Upper lobe of left lung (tissue), 6 donors: ENCODE measurements at regions not wholly inside any gene's neighbourhood (a gene's known extent, or its start where the extent isn't known, plus 50 kb on each side); places are given as distances from the start of the nearest gene placed in this dataset.

Experiments
- ATAC-seq, 2 donors: fragments of 200-7000 bp; cut with Tn5 transposase; one replicate each; pipeline ENCODE4 v1.9.1; 2022; ENCODE audit warnings: mild to moderate bottlenecking in 2 of 2, moderate library complexity in 2 of 2; ENCODE audit not compliant: low FRiP score in 2 of 2
- DNase-seq, 2 donors: peaks; one replicate each; pipeline ENCODE4 v3.0.0-alpha.2; 2019 to 2020
- H3K27ac ChIP-seq, 4 donors: fragments of 200-600 bp; sonication (generic); one replicate each; pipeline ENCODE4 v1.5.1; 2016 to 2019
- H3K27me3 ChIP-seq, 4 donors: fragments of 200-600 bp; sonication (generic); one replicate each; pipeline ENCODE4 v1.5.1; 2017 to 2019
- H3K36me3 ChIP-seq, 4 donors: fragments of 200-600 bp; sonication (generic); one replicate each; pipeline ENCODE4 v1.5.1; 2016 to 2019
- H3K4me1 ChIP-seq, 4 donors: fragments of 200-600 bp; sonication (generic); one replicate each; pipeline ENCODE4 v1.5.1; 2018 to 2019
- H3K4me3 ChIP-seq, 4 donors: fragments of 200-600 bp; sonication (generic); one replicate each; pipeline ENCODE4 v1.5.1; 2017 to 2019; ENCODE audit warnings: mild to moderate bottlenecking in 2 of 4, moderate library complexity in 1 of 4
- H3K9me3 ChIP-seq, 4 donors: fragments of 200-600 bp; sonication (generic); one replicate each; pipeline ENCODE4 v1.5.1; 2018 to 2019
- EP300 ChIP-seq, 4 donors: sonication (generic); formaldehyde crosslinking; IDR thresholded peaks; one replicate each; pipeline ENCODE4 v1.5.1; 2017; ENCODE audit warnings: antibody characterized with exemption in 4 of 4, control low read depth in 2 of 4
- POLR2A ChIP-seq, 4 donors: fragments of 450-650 bp; IDR thresholded peaks; one replicate each; pipeline ENCODE4 v1.5.1; 2016 to 2017; ENCODE audit warnings: antibody characterized with exemption in 4 of 4, mild to moderate bottlenecking in 2 of 4
- POLR2AphosphoS5 ChIP-seq, 2 donors: sonication (generic); formaldehyde crosslinking; IDR thresholded peaks; one replicate each; pipeline ENCODE4 v1.5.1; 2017; ENCODE audit warnings: antibody characterized with exemption in 2 of 2
- WGBS, 2 donors: methylation state at CpG; one replicate each; pipeline ENCODE4 v1.1.5; 2017 to 2018; 5-methylcytosine and 5-hydroxymethylcytosine counted together
- TF ChIP-seq, protein P1 (sequence below), 6 experiments: fragments of 450-650 bp in 4 of 6; fragments of 200-600 bp in 2 of 6; sonication (generic) in 2 of 6; IDR thresholded peaks; one replicate each; pipeline ENCODE4 v1.5.1; 2016 to 2019; ENCODE audit warnings: antibody characterized with exemption in 6 of 6
- donor health status: DM: no; HTN: no; CAD: no; lungs with moderate emphysema.
- donor health status: DM: no; HTN: yes; CAD: no; lungs with severe emphysema.

DNA sequence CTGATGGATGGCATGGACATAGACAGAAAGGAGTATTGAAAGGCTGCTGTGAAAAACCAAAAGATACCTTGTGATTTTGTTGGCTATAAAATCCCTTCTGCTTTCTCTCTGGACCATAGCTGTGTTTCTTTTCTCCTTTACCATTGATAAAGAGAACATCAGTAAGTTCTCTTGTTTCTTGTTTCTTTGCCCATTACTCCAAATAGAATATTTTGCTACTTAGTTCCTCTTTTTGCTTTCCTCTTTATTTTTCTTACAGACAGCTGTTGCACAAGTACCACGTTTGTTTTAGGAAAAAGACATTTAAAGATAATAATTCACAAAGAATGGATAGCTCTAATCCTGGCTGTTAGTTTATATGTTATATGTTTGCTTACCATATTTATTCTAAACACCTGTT lies 1129.2 kb downstream of the DTWD2 start:
- 38 to 41% methylated on average over 1 of the region's 1 CpG for WGBS, 2 donors
- no peak for ATAC-seq
- Histone ChIP-seq H3K27me3 (no peaks in the 10 kb centered on the region), H3K9me3 (no peaks in the 10 kb centered on the region), H3K4me3 (no peak overlapping the region), H3K27ac (no peak overlapping the region), H3K4me1 (no peaks in the 10 kb centered on the region), H3K36me3 (no peaks in the 10 kb centered on the region)
- TF ChIP-seq POLR2A (IDR thresholded peaks at IDR 0.05) (no peak), EP300 (IDR thresholded peaks at IDR 0.05) (no peak), POLR2AphosphoS5 (IDR thresholded peaks at IDR 0.05) (no peak)
- TF ChIP-seq, protein P1, sequence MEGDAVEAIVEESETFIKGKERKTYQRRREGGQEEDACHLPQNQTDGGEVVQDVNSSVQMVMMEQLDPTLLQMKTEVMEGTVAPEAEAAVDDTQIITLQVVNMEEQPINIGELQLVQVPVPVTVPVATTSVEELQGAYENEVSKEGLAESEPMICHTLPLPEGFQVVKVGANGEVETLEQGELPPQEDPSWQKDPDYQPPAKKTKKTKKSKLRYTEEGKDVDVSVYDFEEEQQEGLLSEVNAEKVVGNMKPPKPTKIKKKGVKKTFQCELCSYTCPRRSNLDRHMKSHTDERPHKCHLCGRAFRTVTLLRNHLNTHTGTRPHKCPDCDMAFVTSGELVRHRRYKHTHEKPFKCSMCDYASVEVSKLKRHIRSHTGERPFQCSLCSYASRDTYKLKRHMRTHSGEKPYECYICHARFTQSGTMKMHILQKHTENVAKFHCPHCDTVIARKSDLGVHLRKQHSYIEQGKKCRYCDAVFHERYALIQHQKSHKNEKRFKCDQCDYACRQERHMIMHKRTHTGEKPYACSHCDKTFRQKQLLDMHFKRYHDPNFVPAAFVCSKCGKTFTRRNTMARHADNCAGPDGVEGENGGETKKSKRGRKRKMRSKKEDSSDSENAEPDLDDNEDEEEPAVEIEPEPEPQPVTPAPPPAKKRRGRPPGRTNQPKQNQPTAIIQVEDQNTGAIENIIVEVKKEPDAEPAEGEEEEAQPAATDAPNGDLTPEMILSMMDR (IDR thresholded peaks at IDR 0.05): no peak
- DNase-seq: no peak

DNA sequence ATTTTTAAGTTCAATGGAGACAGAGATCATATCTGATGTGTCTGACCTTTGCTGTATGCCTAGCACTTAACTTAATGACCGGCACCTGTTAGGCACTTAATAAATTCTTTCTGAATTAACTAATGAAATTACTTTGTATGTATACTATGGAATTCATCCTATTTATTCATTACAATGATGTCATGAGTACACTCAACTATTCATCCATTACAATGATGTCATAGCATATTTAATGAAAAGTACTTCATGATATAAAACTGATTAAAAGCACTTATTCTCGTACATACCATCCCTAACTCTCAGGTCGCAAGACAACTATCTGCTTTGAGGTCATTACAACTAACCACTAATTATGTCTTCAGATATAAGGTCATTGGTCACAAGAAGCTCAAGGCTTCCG lies 1131.6 kb downstream of the DTWD2 start:
- DNase-seq (no peak), ATAC-seq (no peak)
- TF ChIP-seq POLR2AphosphoS5 (IDR thresholded peaks at IDR 0.05): no peak
- TF ChIP-seq, protein P1 (IDR thresholded peaks at IDR 0.05): no peak
- TF ChIP-seq POLR2A (IDR thresholded peaks at IDR 0.05): no peak
- TF ChIP-seq EP300 (IDR thresholded peaks at IDR 0.05): no peak
- Histone ChIP-seq H3K9me3 (no peaks in the 10 kb centered on the region), H3K4me1 (no peaks in the 10 kb centered on the region), H3K4me3 (no peak overlapping the region), H3K36me3 (no peaks in the 10 kb centered on the region), H3K27ac (no peak overlapping the region), H3K27me3 (no peaks in the 10 kb centered on the region)
- 91% methylated on average over 4 of the region's 4 CpGs for WGBS, 2 donors

DNA sequence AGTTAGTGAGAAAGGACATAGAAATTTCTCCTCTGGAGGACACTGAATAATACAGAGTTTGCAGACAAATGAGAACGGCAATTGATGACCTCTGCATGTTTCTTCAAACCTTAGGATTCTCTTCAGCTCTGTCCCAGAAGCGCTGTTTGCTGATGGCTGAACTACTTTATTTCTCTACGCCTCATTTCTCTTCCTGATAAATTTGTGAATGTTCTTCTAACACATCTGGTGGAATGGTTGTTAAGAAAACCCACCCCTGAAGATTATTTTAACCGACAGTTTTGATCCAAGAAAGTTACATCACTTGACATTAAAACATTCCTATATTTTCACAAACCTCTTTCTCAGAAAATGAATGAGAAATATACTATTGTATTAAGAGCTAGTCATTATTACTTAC lies 1150.6 kb downstream of the DTWD2 start:
- ATAC-seq: no peak
- Histone ChIP-seq H3K4me3 (no peak overlapping the region), H3K4me1 (no peaks in the 10 kb centered on the region), H3K27ac (no peak overlapping the region), H3K36me3 (no peaks in the 10 kb centered on the region), H3K9me3 (no peaks in the 10 kb centered on the region), H3K27me3 (no peaks in the 10 kb centered on the region)
- WGBS, 2 donors: 84 to 88% methylated on average over 4 of the region's 4 CpGs
- DNase-seq: no peak
- no peak for TF ChIP-seq EP300 (IDR thresholded peaks at IDR 0.05)
- TF ChIP-seq, protein P1 (IDR thresholded peaks at IDR 0.05): no peak

DNA sequence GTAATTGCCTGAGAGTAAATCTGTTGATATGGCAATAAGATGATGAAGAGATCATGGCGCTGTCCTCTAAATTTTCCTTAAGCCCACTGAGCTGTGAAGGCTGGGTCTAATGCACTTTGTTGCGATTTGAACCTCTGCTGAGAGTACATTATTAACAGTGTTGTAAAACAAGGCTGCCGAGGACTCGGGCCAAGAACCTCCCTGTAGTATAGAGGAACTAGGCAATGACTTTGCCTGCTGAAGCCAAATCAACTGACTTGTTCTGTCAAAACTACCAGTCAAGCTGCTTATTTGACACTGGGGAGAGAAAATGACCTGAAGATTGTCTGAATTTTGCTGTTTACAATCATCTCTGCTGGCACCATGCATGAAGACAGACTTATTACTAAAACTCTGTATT lies 1154.7 kb downstream of the DTWD2 start:
- 88 to 91% methylated on average over 4 of the region's 4 CpGs for WGBS, 2 donors
- H3K27me3 ChIP-seq: no peaks in the 10 kb centered on the region
- DNase-seq (no peak), ATAC-seq (no peak)
- H3K36me3 ChIP-seq: no peaks in the 10 kb centered on the region
- H3K4me3 ChIP-seq: no peak overlapping the region
- no peaks in the 10 kb centered on the region for H3K4me1 ChIP-seq
- TF ChIP-seq POLR2A (IDR thresholded peaks at IDR 0.05) (no peak), POLR2AphosphoS5 (IDR thresholded peaks at IDR 0.05) (no peak), EP300 (IDR thresholded peaks at IDR 0.05) (no peak)
- TF ChIP-seq, protein P1 (IDR thresholded peaks at IDR 0.05): no peak
- H3K27ac ChIP-seq: no peak overlapping the region
- H3K9me3 ChIP-seq: peaks cover 0 to 3% (median 0%) of the 10 kb centered on the region in 4 donors

DNA sequence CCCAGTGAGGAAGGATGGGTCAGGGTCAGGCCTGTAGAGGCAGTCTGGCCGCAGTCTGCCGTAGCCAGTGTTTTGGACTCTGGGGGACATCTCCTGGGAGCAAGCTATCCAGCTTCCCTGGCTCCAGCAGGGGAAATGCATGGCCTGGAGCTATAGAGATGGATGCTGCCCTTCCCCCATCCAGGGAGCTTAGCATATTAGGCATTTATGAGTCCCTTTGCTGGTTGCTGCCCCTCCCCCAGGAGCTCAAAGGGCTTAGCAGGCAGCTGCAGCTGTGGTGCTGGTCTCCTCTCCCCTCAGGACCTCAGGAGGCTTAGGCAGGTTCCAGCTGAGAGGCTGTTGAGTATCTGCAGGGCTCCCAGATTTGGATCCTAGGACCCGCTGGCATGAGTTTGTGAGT lies 1158.7 kb downstream of the DTWD2 start:
- no peak for TF ChIP-seq POLR2AphosphoS5 (IDR thresholded peaks at IDR 0.05)
- TF ChIP-seq EP300 (IDR thresholded peaks at IDR 0.05): no peak
- TF ChIP-seq POLR2A (IDR thresholded peaks at IDR 0.05): no peak
- TF ChIP-seq, protein P1 (IDR thresholded peaks at IDR 0.05): no peak
- H3K4me1 ChIP-seq: no peaks in the 10 kb centered on the region
- no peak for ATAC-seq
- WGBS, 2 donors: 90 to 100% methylated on average over 1 to 2 of the region's 3 CpGs
- no peak overlapping the region for H3K27ac ChIP-seq
- H3K4me3 ChIP-seq: no peak overlapping the region
- DNase-seq: no peak
- no peaks in the 10 kb centered on the region for H3K27me3 ChIP-seq
- H3K9me3 ChIP-seq: peaks cover 0 to 3% (median 0%) of the 10 kb centered on the region in 4 donors
- H3K36me3 ChIP-seq: no peaks in the 10 kb centered on the region
